ENCODE measurements at regions not wholly inside any gene's neighbourhood (a gene's known extent, or its start where the extent isn't known, plus 50 kb on each side); places are given as distances from the start of the nearest gene placed in this dataset.
"Not testable (repeated sequence)": the region's sequence is repeated elsewhere in the genome, so short reads cannot be mapped to it uniquely, and the experiment has no call there.

GRCh38 chr10:77718312-77718711 lies 80.7 kb upstream of the KCNMA1 start:
- H3K27me3 ChIP-seq (replicated peaks in 1 of 2; ENCODE audit: control insufficient read depth in 2 of 2, extremely low read depth in 1 of 2, insufficient read depth in 2 of 2, low read length in 1 of 2); H3K4me1 Mint-ChIP-seq; H3K9me3 ChIP-seq; H3K36me3 ChIP-seq (ENCODE audit: control insufficient read depth in 2 of 2, extremely low read depth in 1 of 2, insufficient read depth in 1 of 2, low read length in 1 of 2); H3K27ac Mint-ChIP-seq; H3K4me3 ChIP-seq (ENCODE audit: control insufficient read depth in 1 of 2, extremely low read depth in 1 of 2, low read length in 1 of 2); H3K4me1 ChIP-seq (ENCODE audit: control insufficient read depth in 1 of 2, extremely low read depth in 1 of 2, insufficient read depth in 2 of 2, low read length in 2 of 2); H3K27ac ChIP-seq (ENCODE audit: low read length); POLR2A ChIA-PET; H3K9me3 Mint-ChIP-seq; H3K36me3 Mint-ChIP-seq; DNase-seq; H3K4me3 Mint-ChIP-seq; ATAC-seq (replicated peaks in 1 of 4): not testable (repeated sequence)
- no CpG with 5 or more reads among the region's 6 CpGs for WGBS (ENCODE audit: insufficient coverage)
- peaks cover 5 to 13% of the 10 kb centered on the region in 2 donors for H3K27me3 Mint-ChIP-seq
- CTCF ChIA-PET, result interaction anchor here (0.7 to 2.8 kb wide), 3 partner anchors 38 to 119 kb away, joined by 3 to 23 read pairs (median 3); no protein-coding TSS in a partner anchor

GRCh38 chr10:77717336-77717735 lies 79.7 kb upstream of the KCNMA1 start:
- CTCF ChIA-PET, result interaction anchor here in 1 of 2 donors (0.5 to 1.2 kb wide), 2 partner anchors 120 to 778 kb away, joined by 3 read pairs; no protein-coding TSS in a partner anchor
- Mint-ChIP-seq H3K4me3 (no peak overlapping the region), H3K4me1 (no peaks in the 10 kb centered on the region), H3K9me3 (no peaks in the 10 kb centered on the region), H3K27me3 (peaks cover 5 to 13% of the 10 kb centered on the region in 2 donors), H3K36me3 (no peaks in the 10 kb centered on the region), H3K27ac (no peak overlapping the region)
- WGBS (ENCODE audit: insufficient coverage), result 50% methylated on average over 1 of the region's 3 CpGs
- H3K36me3 ChIP-seq (ENCODE audit: control insufficient read depth in 2 of 2, extremely low read depth in 1 of 2, insufficient read depth in 1 of 2, low read length in 1 of 2), result no peaks in the 10 kb centered on the region
- no peak overlapping the region for H3K27ac ChIP-seq (ENCODE audit: low read length)
- H3K4me1 ChIP-seq (ENCODE audit: control insufficient read depth in 1 of 2, extremely low read depth in 1 of 2, insufficient read depth in 2 of 2, low read length in 2 of 2), result no peaks in the 10 kb centered on the region
- peaks cover 0 to 5% of the 10 kb centered on the region in 2 experiments for H3K27me3 ChIP-seq (replicated peaks in 1 of 2; ENCODE audit: control insufficient read depth in 2 of 2, extremely low read depth in 1 of 2, insufficient read depth in 2 of 2, low read length in 1 of 2)
- DNase-seq, result no peak
- POLR2A ChIA-PET, result no interaction called here
- no peaks in the 10 kb centered on the region for H3K9me3 ChIP-seq
- no peak overlapping the region for H3K4me3 ChIP-seq (ENCODE audit: control insufficient read depth in 1 of 2, extremely low read depth in 1 of 2, low read length in 1 of 2)
- ATAC-seq (replicated peaks in 1 of 4), result no peak

- H3K4me3 ChIP-seq (ENCODE audit: control insufficient read depth in 1 of 2, extremely low read depth in 1 of 2, low read length in 1 of 2), result no peak overlapping the region
- H3K4me1 ChIP-seq (ENCODE audit: control insufficient read depth in 1 of 2, extremely low read depth in 1 of 2, insufficient read depth in 2 of 2, low read length in 2 of 2), result peaks cover 0 to 1% of the 10 kb centered on the region in 2 experiments
- no peak overlapping the region for H3K27ac Mint-ChIP-seq
- H3K36me3 Mint-ChIP-seq, result no peaks in the 10 kb centered on the region
- H3K27me3 Mint-ChIP-seq, result peaks cover 5 to 13% of the 10 kb centered on the region in 2 donors
- POLR2A ChIA-PET, result no interaction called here
- ATAC-seq (replicated peaks in 1 of 4) (no peak), DNase-seq (no peak)
- H3K36me3 ChIP-seq (ENCODE audit: control insufficient read depth in 2 of 2, extremely low read depth in 1 of 2, insufficient read depth in 1 of 2, low read length in 1 of 2), result no peaks in the 10 kb centered on the region
- H3K9me3 ChIP-seq, result no peaks in the 10 kb centered on the region
- no peaks in the 10 kb centered on the region for H3K9me3 Mint-ChIP-seq
- 84% methylated on average over 7 of the region's 13 CpGs for WGBS (ENCODE audit: insufficient coverage)
- peaks cover 0 to 2% (median 0%) of the 10 kb centered on the region in 3 donors for H3K4me1 Mint-ChIP-seq
- CTCF ChIA-PET, result interaction anchor here in 1 of 2 donors (0.5 to 1.2 kb wide), 2 partner anchors 121 to 779 kb away, joined by 3 read pairs; no protein-coding TSS in a partner anchor
- H3K4me3 Mint-ChIP-seq, result no peak overlapping the region
- H3K27me3 ChIP-seq (replicated peaks in 1 of 2; ENCODE audit: control insufficient read depth in 2 of 2, extremely low read depth in 1 of 2, insufficient read depth in 2 of 2, low read length in 1 of 2), result peaks cover 0 to 7% of the 10 kb centered on the region in 2 experiments
- H3K27ac ChIP-seq (ENCODE audit: low read length), result no peak overlapping the region
Observed at GRCh38 chr10:77716458-77717317, 79.1 kb upstream of the KCNMA1 start.

- Mint-ChIP-seq H3K9me3 (no peaks in the 10 kb centered on the region), H3K27me3 (peaks cover 10 to 23% of the 10 kb centered on the region in 2 donors), H3K27ac (no peak overlapping the region), H3K4me1 (peaks cover 6 to 10% (median 8%) of the 10 kb centered on the region in 3 donors), H3K36me3 (no peaks in the 10 kb centered on the region), H3K4me3 (no peak overlapping the region)
- CTCF ChIA-PET, result interaction anchor here in 1 of 2 donors (1.2 to 1.5 kb wide), 2 partner anchors 121 to 415 kb away, joined by 3 to 4 read pairs; no protein-coding TSS in a partner anchor
- Histone ChIP-seq H3K27me3 (replicated peaks in 1 of 2; ENCODE audit: control insufficient read depth in 2 of 2, extremely low read depth in 1 of 2, insufficient read depth in 2 of 2, low read length in 1 of 2) (peaks cover 0 to 19% of the 10 kb centered on the region in 2 experiments), H3K36me3 (ENCODE audit: control insufficient read depth in 2 of 2, extremely low read depth in 1 of 2, insufficient read depth in 1 of 2, low read length in 1 of 2) (no peaks in the 10 kb centered on the region), H3K9me3 (no peaks in the 10 kb centered on the region), H3K27ac (ENCODE audit: low read length) (no peak overlapping the region), H3K4me1 (ENCODE audit: control insufficient read depth in 1 of 2, extremely low read depth in 1 of 2, insufficient read depth in 2 of 2, low read length in 2 of 2) (peaks cover 0 to 13% of the 10 kb centered on the region in 2 experiments), H3K4me3 (ENCODE audit: control insufficient read depth in 1 of 2, extremely low read depth in 1 of 2, low read length in 1 of 2) (no peak overlapping the region)
- WGBS (ENCODE audit: insufficient coverage), result 80% methylated on average over 1 of the region's 1 CpG
- ATAC-seq (replicated peaks in 1 of 4) (no peak), DNase-seq (no peak)
- POLR2A ChIA-PET, result no interaction called here
Observed at GRCh38 chr10:77715536-77715935, 77.9 kb upstream of the KCNMA1 start.

- Mint-ChIP-seq H3K27ac (no peak overlapping the region), H3K4me3 (no peak overlapping the region), H3K4me1 (peaks cover 6 to 12% (median 11%) of the 10 kb centered on the region in 3 donors), H3K9me3 (no peaks in the 10 kb centered on the region), H3K27me3 (peaks cover 12 to 27% of the 10 kb centered on the region in 2 donors), H3K36me3 (no peaks in the 10 kb centered on the region)
- CTCF ChIA-PET, result interaction anchor here in 1 of 2 donors (1.2 to 1.5 kb wide), 2 partner anchors 122 to 415 kb away, joined by 3 to 4 read pairs; no protein-coding TSS in a partner anchor
- no peaks in the 10 kb centered on the region for H3K9me3 ChIP-seq
- peaks cover 0 to 23% of the 10 kb centered on the region in 2 experiments for H3K27me3 ChIP-seq (replicated peaks in 1 of 2; ENCODE audit: control insufficient read depth in 2 of 2, extremely low read depth in 1 of 2, insufficient read depth in 2 of 2, low read length in 1 of 2)
- no peak for ATAC-seq (replicated peaks in 1 of 4)
- H3K4me1 ChIP-seq (ENCODE audit: control insufficient read depth in 1 of 2, extremely low read depth in 1 of 2, insufficient read depth in 2 of 2, low read length in 2 of 2), result peaks cover 0 to 17% of the 10 kb centered on the region in 2 experiments
- POLR2A ChIA-PET, result interaction anchor here in 1 of 2 donors (0.5 kb wide), 1 partner anchor 11 kb away, joined by 3 read pairs; no protein-coding TSS in a partner anchor
- H3K27ac ChIP-seq (ENCODE audit: low read length), result no peak overlapping the region
- DNase-seq, result peak in 1 of 35 experiments; percentile 24
- 33% methylated on average over 1 of the region's 3 CpGs for WGBS (ENCODE audit: insufficient coverage)
- H3K36me3 ChIP-seq (ENCODE audit: control insufficient read depth in 2 of 2, extremely low read depth in 1 of 2, insufficient read depth in 1 of 2, low read length in 1 of 2), result no peaks in the 10 kb centered on the region
- no peak overlapping the region for H3K4me3 ChIP-seq (ENCODE audit: control insufficient read depth in 1 of 2, extremely low read depth in 1 of 2, low read length in 1 of 2)
Observed at GRCh38 chr10:77715088-77715487, 77.5 kb upstream of the KCNMA1 start.

- no peak for ATAC-seq (replicated peaks in 1 of 4)
- WGBS (ENCODE audit: insufficient coverage), result 63% methylated on average over 10 of the region's 14 CpGs
- CTCF ChIA-PET, result interaction anchor here (0.5 to 3.6 kb wide), 11 partner anchors 24 to 1967 kb away, joined by 3 to 20 read pairs (median 4); no protein-coding TSS in a partner anchor
- H3K27me3 Mint-ChIP-seq, result peaks cover 22 to 29% of the 10 kb centered on the region in 2 donors
- H3K27ac Mint-ChIP-seq, result no peak overlapping the region
- POLR2A ChIA-PET, result no interaction called here
- H3K36me3 ChIP-seq (ENCODE audit: control insufficient read depth in 2 of 2, extremely low read depth in 1 of 2, insufficient read depth in 1 of 2, low read length in 1 of 2), result no peaks in the 10 kb centered on the region
- H3K4me1 ChIP-seq (ENCODE audit: control insufficient read depth in 1 of 2, extremely low read depth in 1 of 2, insufficient read depth in 2 of 2, low read length in 2 of 2), result peaks cover 0 to 18% of the 10 kb centered on the region in 2 experiments
- no peak overlapping the region for H3K4me3 ChIP-seq (ENCODE audit: control insufficient read depth in 1 of 2, extremely low read depth in 1 of 2, low read length in 1 of 2)
- no peaks in the 10 kb centered on the region for H3K9me3 Mint-ChIP-seq
- no peaks in the 10 kb centered on the region for H3K36me3 Mint-ChIP-seq
- H3K9me3 ChIP-seq, result no peaks in the 10 kb centered on the region
- H3K4me1 Mint-ChIP-seq, result peaks cover 6 to 13% (median 11%) of the 10 kb centered on the region in 3 donors
- peaks cover 0 to 34% of the 10 kb centered on the region in 2 experiments for H3K27me3 ChIP-seq (replicated peaks in 1 of 2; ENCODE audit: control insufficient read depth in 2 of 2, extremely low read depth in 1 of 2, insufficient read depth in 2 of 2, low read length in 1 of 2)
- H3K4me3 Mint-ChIP-seq, result no peak overlapping the region
- no peak for DNase-seq
- H3K27ac ChIP-seq (ENCODE audit: low read length), result no peak overlapping the region
Observed at GRCh38 chr10:77713521-77714280, 76.1 kb upstream of the KCNMA1 start.
